CD8-positive, alpha-beta memory T cell (primary cell): ENCODE measurements at regions not wholly inside any gene's neighbourhood (a gene's known extent, or its start where the extent isn't known, plus 50 kb on each side); places are given as distances from the start of the nearest gene placed in this dataset.

ENCODE experiments used
- CTCF ChIA-PET: fragments of 350-600 bp; sonication (Branson Sonifier 250); formaldehyde crosslinking; loops from one replicate; lab custom pipeline; 2021; ENCODE audit warnings: antibody characterized with exemption; lab: Charles Lee
- POLR2A ChIA-PET: fragments of 350-600 bp; sonication (Branson Sonifier 250); formaldehyde crosslinking; loops from one replicate; lab custom pipeline; 2021; ENCODE audit warnings: antibody characterized with exemption; lab: Charles Lee
- DNase-seq, 5 donors: peaks; one replicate each; pipeline versions ENCODE4 v3.0.0 to v3.0.0-alpha.2; 2020 to 2022; ENCODE audit warnings: mixed read lengths in 1 of 5
- H3K27ac ChIP-seq: one replicate; pipeline ENCODE4 v1.7.0; 2013; ENCODE audit warnings: low read depth, mild to moderate bottlenecking, low read length, moderate library complexity
- H3K27me3 ChIP-seq: 2 replicates; pipeline ENCODE4 v1.7.0; 2013; ENCODE audit warnings: low read length, mild to moderate bottlenecking; ENCODE audit not compliant: insufficient read depth, poor library complexity, severe bottlenecking
- H3K36me3 ChIP-seq: 2 replicates; pipeline ENCODE4 v1.7.0; 2013; ENCODE audit warnings: mild to moderate bottlenecking, low read length, moderate library complexity; ENCODE audit not compliant: insufficient read depth
- H3K4me1 ChIP-seq: 2 replicates; pipeline ENCODE4 v1.7.0; 2013; ENCODE audit warnings: mild to moderate bottlenecking, low read length, moderate library complexity; ENCODE audit not compliant: insufficient read depth
- H3K4me3 ChIP-seq: 2 replicates; pipeline ENCODE4 v1.7.0; 2013; ENCODE audit warnings: mild to moderate bottlenecking, low read length
- H3K9me3 ChIP-seq: 2 replicates; pipeline ENCODE4 v1.7.0; 2013; ENCODE audit warnings: mild to moderate bottlenecking, low read length
- H3K27ac Mint-ChIP-seq, 8 donors: one replicate each; pipeline ENCODE4 v1.8.0; 2020 to 2021; ENCODE audit warnings: mixed read lengths in 8 of 8, mild to moderate bottlenecking in 6 of 8, inconsistent platforms in 3 of 8, moderate library complexity in 3 of 8
- H3K27me3 Mint-ChIP-seq, 2 donors: one replicate each; pipeline ENCODE4 v1.8.0; 2020 to 2021; ENCODE audit warnings: mixed read lengths in 2 of 2, mild to moderate bottlenecking in 1 of 2, moderate library complexity in 1 of 2
- H3K36me3 Mint-ChIP-seq, 3 donors: one replicate each; pipeline ENCODE4 v1.8.0; 2020 to 2021; ENCODE audit warnings: mixed read lengths in 3 of 3, inconsistent platforms in 1 of 3, mild to moderate bottlenecking in 1 of 3
- H3K4me1 Mint-ChIP-seq, 3 donors: one replicate each; pipeline ENCODE4 v1.8.0; 2020 to 2021; ENCODE audit warnings: mixed read lengths in 3 of 3, inconsistent platforms in 1 of 3, mild to moderate bottlenecking in 1 of 3
- H3K4me3 Mint-ChIP-seq, 7 donors: one replicate each; pipeline ENCODE4 v1.8.0; 2020 to 2021; ENCODE audit warnings: mixed read lengths in 7 of 7, mild to moderate bottlenecking in 6 of 7, moderate library complexity in 4 of 7, inconsistent platforms in 2 of 7
- H3K9me3 Mint-ChIP-seq, 5 donors: one replicate each; pipeline ENCODE4 v1.8.0; 2020 to 2022; ENCODE audit warnings: mixed read lengths in 5 of 5, mild to moderate bottlenecking in 3 of 5, moderate library complexity in 2 of 5, inconsistent platforms in 1 of 5

DNA sequence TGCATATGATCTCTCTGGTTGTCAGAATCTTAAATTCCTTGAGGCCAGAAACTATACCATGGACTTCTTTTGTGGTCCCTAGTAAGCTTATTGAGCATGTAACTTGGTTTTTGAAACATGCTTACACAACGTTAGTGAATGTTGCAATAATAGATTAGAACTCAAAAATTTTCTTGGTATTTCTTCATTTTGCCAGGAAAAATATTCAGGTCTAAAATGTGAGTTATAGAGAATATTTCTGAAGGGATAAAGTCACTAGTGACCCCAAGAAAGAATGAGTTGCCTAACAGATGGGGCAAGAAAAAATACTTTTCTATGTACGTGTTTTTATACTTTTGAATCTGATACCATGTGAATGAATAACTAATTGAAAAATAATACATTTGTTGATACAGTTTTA is 195.4 kb downstream of the TFAP2A start:
- POLR2A ChIA-PET, result no interaction called here
- no peaks in the 10 kb centered on the region for H3K9me3 ChIP-seq
- no peaks in the 10 kb centered on the region for H3K36me3 Mint-ChIP-seq

GRCh38 chr6:10217111-10217510 is 197.8 kb downstream of the TFAP2A start:
- no peaks in the 10 kb centered on the region for H3K4me1 Mint-ChIP-seq
- H3K4me3 Mint-ChIP-seq, result no peak overlapping the region
- Histone ChIP-seq H3K27ac (no peak overlapping the region), H3K4me3 (no peak overlapping the region), H3K27me3 (no peaks in the 10 kb centered on the region), H3K9me3 (no peaks in the 10 kb centered on the region), H3K4me1 (no peaks in the 10 kb centered on the region), H3K36me3 (no peaks in the 10 kb centered on the region)
- no peaks in the 10 kb centered on the region for H3K36me3 Mint-ChIP-seq
- no peaks in the 10 kb centered on the region for H3K27me3 Mint-ChIP-seq
- H3K9me3 Mint-ChIP-seq, result peaks cover 0 to 4% (median 0%) of the 10 kb centered on the region in 5 donors
- no peak for DNase-seq
- POLR2A ChIA-PET, result no interaction called here
- H3K27ac Mint-ChIP-seq, result no peak overlapping the region
- CTCF ChIA-PET, result no interaction called here

More for the DNA sequence above, 195.4 kb downstream of the TFAP2A start:
- no peaks in the 10 kb centered on the region for H3K27me3 ChIP-seq
- H3K36me3 ChIP-seq, result no peaks in the 10 kb centered on the region
- H3K4me1 ChIP-seq, result no peaks in the 10 kb centered on the region
- CTCF ChIA-PET, result no interaction called here
- no peak overlapping the region for H3K4me3 ChIP-seq
- H3K27ac ChIP-seq, result no peak overlapping the region
- no peak overlapping the region for H3K27ac Mint-ChIP-seq
- H3K4me3 Mint-ChIP-seq, result no peak overlapping the region
- peaks cover 0 to 4% (median 2%) of the 10 kb centered on the region in 5 donors for H3K9me3 Mint-ChIP-seq
- peaks cover 0 to 7% of the 10 kb centered on the region in 2 donors for H3K27me3 Mint-ChIP-seq
- no peaks in the 10 kb centered on the region for H3K4me1 Mint-ChIP-seq
- DNase-seq, result no peak

GRCh38 chr6:10215326-10216110 is 199.4 kb downstream of the TFAP2A start:
- no peak for DNase-seq
- peaks cover 0 to 6% (median 0%) of the 10 kb centered on the region in 5 donors for H3K9me3 Mint-ChIP-seq
- Histone ChIP-seq H3K9me3 (no peaks in the 10 kb centered on the region), H3K27ac (no peak overlapping the region), H3K27me3 (no peaks in the 10 kb centered on the region), H3K36me3 (no peaks in the 10 kb centered on the region), H3K4me1 (no peaks in the 10 kb centered on the region), H3K4me3 (no peak overlapping the region)
- H3K27ac Mint-ChIP-seq, result no peak overlapping the region
- CTCF ChIA-PET, result no interaction called here
- H3K27me3 Mint-ChIP-seq, result no peaks in the 10 kb centered on the region
- H3K4me3 Mint-ChIP-seq, result no peak overlapping the region
- no peaks in the 10 kb centered on the region for H3K4me1 Mint-ChIP-seq
- H3K36me3 Mint-ChIP-seq, result no peaks in the 10 kb centered on the region
- POLR2A ChIA-PET, result no interaction called here

DNA sequence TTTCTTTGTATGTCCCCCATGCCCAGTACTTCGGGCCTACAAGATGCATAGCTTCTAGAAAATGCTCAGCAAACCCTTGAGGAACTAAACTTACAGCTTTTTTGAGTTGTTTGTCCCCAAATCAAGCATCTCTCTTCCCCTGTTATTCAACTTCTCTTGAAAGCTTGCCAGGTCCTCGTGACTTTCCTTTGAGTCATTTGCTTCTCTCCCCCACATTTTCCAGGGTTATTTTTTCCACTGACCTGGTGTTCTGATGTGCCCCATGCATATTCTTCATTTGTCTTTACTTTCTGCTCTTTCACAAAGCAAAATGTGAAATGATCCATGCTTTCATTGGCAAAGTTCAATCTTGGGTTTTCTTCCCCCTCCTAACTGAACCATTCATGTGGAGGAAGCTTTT is 204.8 kb downstream of the TFAP2A start:
- DNase-seq, result no peak
- H3K27me3 ChIP-seq, result no peaks in the 10 kb centered on the region
- CTCF ChIA-PET, result no interaction called here
- no peak overlapping the region for H3K4me3 ChIP-seq
- no peak overlapping the region for H3K4me3 Mint-ChIP-seq
- H3K9me3 ChIP-seq, result no peaks in the 10 kb centered on the region
- H3K27me3 Mint-ChIP-seq, result no peaks in the 10 kb centered on the region
- H3K27ac Mint-ChIP-seq, result no peak overlapping the region
- no peak overlapping the region for H3K27ac ChIP-seq
- H3K4me1 Mint-ChIP-seq, result no peaks in the 10 kb centered on the region
- H3K36me3 Mint-ChIP-seq, result no peaks in the 10 kb centered on the region
- H3K36me3 ChIP-seq, result no peaks in the 10 kb centered on the region
- POLR2A ChIA-PET, result no interaction called here
- H3K4me1 ChIP-seq, result no peaks in the 10 kb centered on the region
- peaks cover 0 to 7% (median 0%) of the 10 kb centered on the region in 5 donors for H3K9me3 Mint-ChIP-seq

GRCh38 chr6:10205892-10206291 is 209.0 kb downstream of the TFAP2A start:
- Mint-ChIP-seq H3K36me3 (no peaks in the 10 kb centered on the region), H3K4me3 (no peak overlapping the region), H3K4me1 (no peaks in the 10 kb centered on the region), H3K27ac (no peak overlapping the region), H3K27me3 (no peaks in the 10 kb centered on the region), H3K9me3 (peaks cover 0 to 8% (median 4%) of the 10 kb centered on the region in 5 donors)
- H3K9me3 ChIP-seq, result no peaks in the 10 kb centered on the region
- no peaks in the 10 kb centered on the region for H3K36me3 ChIP-seq
- no peaks in the 10 kb centered on the region for H3K27me3 ChIP-seq
- no peak overlapping the region for H3K4me3 ChIP-seq
- ChIA-PET CTCF (no interaction called here), POLR2A (no interaction called here)
- H3K27ac ChIP-seq, result no peak overlapping the region
- DNase-seq, result no peak
- H3K4me1 ChIP-seq, result no peaks in the 10 kb centered on the region

DNA sequence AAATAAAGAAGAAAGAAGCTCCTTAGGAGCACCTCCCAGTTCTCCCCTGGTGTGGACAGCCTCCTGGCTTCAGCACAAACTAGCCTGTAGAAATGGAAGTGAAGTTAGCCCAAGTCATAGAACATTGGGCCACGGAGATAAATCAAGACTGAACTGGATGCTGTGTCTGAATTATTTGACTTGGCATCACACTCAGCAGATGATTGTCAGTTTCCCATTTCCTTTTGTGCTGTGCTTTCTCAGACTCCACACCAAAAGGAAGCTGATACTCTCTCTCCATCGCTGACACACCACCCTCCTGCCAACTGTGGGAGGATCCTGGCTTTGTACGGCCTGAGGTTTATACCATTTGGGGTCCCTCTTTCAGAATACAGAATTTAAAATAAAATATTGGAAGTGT is 209.8 kb downstream of the TFAP2A start:
- no peak overlapping the region for H3K4me3 ChIP-seq
- H3K27me3 ChIP-seq, result no peaks in the 10 kb centered on the region
- no peak for DNase-seq
- H3K36me3 Mint-ChIP-seq, result no peaks in the 10 kb centered on the region
- no peaks in the 10 kb centered on the region for H3K4me1 ChIP-seq
- H3K27me3 Mint-ChIP-seq, result no peaks in the 10 kb centered on the region
- no peaks in the 10 kb centered on the region for H3K4me1 Mint-ChIP-seq
- H3K27ac ChIP-seq, result no peak overlapping the region
- peaks cover 0 to 9% (median 8%) of the 10 kb centered on the region in 5 donors for H3K9me3 Mint-ChIP-seq
- H3K27ac Mint-ChIP-seq, result no peak overlapping the region
- POLR2A ChIA-PET, result no interaction called here
- H3K36me3 ChIP-seq, result no peaks in the 10 kb centered on the region
- no peak overlapping the region for H3K4me3 Mint-ChIP-seq
- CTCF ChIA-PET, result no interaction called here
- H3K9me3 ChIP-seq, result no peaks in the 10 kb centered on the region

GRCh38 chr6:10203651-10204050 is 211.2 kb downstream of the TFAP2A start:
- no peaks in the 10 kb centered on the region for H3K4me1 ChIP-seq
- H3K36me3 ChIP-seq, result no peaks in the 10 kb centered on the region
- H3K27ac ChIP-seq, result no peak overlapping the region
- peaks cover 0 to 10% (median 5%) of the 10 kb centered on the region in 5 donors for H3K9me3 Mint-ChIP-seq
- H3K9me3 ChIP-seq, result no peaks in the 10 kb centered on the region
- ChIA-PET POLR2A (no interaction called here), CTCF (no interaction called here)
- no peak overlapping the region for H3K4me3 ChIP-seq
- no peak overlapping the region for H3K27ac Mint-ChIP-seq
- no peak overlapping the region for H3K4me3 Mint-ChIP-seq
- no peak for DNase-seq
- H3K36me3 Mint-ChIP-seq, result no peaks in the 10 kb centered on the region
- H3K4me1 Mint-ChIP-seq, result no peaks in the 10 kb centered on the region
- H3K27me3 ChIP-seq, result no peaks in the 10 kb centered on the region
- H3K27me3 Mint-ChIP-seq, result no peaks in the 10 kb centered on the region

DNA sequence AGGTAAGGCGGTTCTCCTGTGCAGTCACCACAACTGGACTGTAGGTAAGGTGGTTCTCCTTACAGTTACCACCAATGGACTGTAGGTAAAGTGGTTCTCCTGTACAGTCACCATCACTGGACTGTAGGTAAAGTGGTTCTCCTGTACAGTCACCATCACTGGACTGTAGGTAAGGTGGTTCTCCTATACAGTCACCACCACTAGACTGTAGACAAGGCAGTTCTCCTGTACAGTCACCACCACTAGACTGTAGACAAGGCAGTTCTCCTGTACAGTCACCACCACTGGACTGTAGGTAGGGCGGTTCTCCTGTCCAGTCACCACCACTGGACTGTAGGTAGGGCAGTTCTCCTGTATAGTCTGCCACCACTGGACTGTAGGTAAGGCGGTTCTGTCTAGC is 212.3 kb downstream of the TFAP2A start:
- H3K4me3 ChIP-seq, result no peak overlapping the region
- H3K27me3 ChIP-seq, result no peaks in the 10 kb centered on the region
- ChIA-PET POLR2A (no interaction called here), CTCF (no interaction called here)
- H3K9me3 ChIP-seq, result no peaks in the 10 kb centered on the region
- no peaks in the 10 kb centered on the region for H3K4me1 Mint-ChIP-seq
- H3K36me3 Mint-ChIP-seq, result no peaks in the 10 kb centered on the region
- H3K4me3 Mint-ChIP-seq, result no peak overlapping the region
- no peaks in the 10 kb centered on the region for H3K27me3 Mint-ChIP-seq
- H3K27ac ChIP-seq, result no peak overlapping the region
- no peaks in the 10 kb centered on the region for H3K36me3 ChIP-seq
- H3K27ac Mint-ChIP-seq, result no peak overlapping the region
- H3K4me1 ChIP-seq, result no peaks in the 10 kb centered on the region
- peaks cover 0 to 12% (median 5%) of the 10 kb centered on the region in 5 donors for H3K9me3 Mint-ChIP-seq
- no peak for DNase-seq
